Hypothalamus (tissue), 51 donors: ENCODE measurements at regions not wholly inside any gene's neighbourhood (a gene's known extent, or its start where the extent isn't known, plus 50 kb on each side); places are given as distances from the start of the nearest gene placed in this dataset.
A peak's percentile ranks its signal among the peaks of the same experiment; 100 is the strongest.

ENCODE experiments used
- DNase-seq, 51 donors: peaks; one replicate each; lab custom pipeline; 2025; lab: John Stamatoyannopoulos, UW

DNA sequence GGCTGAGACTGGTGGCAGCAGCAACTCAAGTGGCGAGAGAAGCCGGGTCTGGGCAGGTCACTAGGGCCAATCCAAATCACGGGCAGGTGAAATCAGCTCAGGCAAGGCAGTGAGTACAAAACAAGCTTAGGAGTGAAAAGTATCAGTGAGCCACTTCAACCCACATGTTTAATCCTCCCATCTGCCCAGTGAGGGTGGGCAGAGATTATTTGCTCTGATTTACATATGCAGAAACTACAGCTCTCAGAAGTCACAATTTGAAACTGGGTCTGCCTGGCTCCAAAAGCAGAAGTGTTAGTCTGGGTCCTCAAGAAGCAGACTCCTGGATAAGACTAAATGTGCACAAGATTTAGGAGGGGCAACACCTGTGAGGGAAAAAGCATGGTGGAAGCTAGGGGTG lies 173.7 kb upstream of the LRFN2 start:
- no peak for DNase-seq

DNA sequence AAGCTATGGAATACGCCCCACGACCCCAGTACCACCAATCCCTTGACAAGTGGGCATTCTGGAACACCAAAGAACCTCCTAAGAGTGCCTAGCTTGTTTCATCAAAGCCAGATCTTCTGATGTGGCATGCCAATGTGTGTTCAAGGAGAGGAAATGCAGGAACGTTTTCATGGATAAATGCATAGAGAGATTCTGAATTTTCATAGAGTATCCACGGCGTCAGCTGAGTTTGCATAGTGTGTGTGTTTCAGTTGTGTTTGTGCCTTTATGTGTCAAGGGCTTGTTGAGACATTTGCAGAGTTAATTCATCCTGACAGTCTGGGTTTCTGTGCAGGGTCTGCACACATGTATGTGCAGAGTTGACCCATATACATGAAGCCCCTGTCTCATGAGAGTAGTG lies 172.7 kb upstream of the LRFN2 start:
- no peak for DNase-seq

DNA sequence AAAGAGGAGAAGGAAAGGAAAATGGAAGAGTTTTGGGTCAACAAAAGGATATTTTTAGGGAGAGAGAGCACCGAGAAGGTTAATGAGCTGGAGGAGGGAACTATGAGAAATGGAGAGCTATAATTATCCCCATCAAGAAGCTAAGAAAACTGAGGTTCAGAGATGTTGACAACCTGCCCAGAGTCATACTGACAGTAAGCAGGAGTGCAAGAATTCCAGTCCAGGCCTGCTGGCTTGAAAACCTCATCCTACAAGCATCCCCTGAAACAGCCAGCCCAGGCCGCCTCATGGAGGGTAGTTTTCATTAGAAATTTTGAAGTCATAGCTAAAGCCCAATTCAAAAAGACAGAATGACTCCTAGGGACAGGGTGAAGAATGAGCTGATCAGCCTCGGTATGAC lies 172.1 kb upstream of the LRFN2 start:
- no peak for DNase-seq

DNA sequence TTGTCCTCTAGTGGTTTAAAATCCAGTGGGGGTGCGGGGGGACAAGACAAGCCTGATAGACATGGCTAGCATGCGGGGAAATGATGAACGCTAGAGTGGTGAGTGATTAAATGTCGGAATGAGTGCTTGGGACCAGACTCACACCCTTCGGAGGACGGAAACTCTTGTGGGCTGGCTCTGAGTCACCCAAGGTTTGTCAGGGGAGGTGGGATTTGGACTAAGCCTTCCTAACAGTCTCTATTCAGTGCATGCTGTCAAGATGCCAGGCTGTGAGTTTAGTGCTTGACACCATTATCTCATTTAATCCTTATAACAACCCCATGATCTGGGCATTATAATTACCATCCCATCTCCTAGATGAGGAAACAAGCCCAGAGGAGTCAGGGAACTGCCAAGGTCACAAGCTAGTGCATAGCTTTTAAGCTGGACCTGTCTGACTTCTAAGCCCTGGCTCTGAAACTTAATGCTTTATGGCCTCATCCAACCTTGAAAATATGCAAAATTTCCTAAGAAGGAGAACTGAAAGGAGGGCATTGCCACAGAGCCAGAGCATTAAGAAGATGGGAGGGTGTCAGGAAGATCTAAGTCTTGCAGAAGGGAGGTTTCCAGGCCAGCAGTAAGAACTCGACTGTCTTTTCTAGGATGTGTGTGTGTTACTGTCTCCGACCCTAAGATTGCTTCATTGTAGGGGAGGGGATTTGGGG lies 168.7 kb upstream of the LRFN2 start:
- no peak for DNase-seq

DNA sequence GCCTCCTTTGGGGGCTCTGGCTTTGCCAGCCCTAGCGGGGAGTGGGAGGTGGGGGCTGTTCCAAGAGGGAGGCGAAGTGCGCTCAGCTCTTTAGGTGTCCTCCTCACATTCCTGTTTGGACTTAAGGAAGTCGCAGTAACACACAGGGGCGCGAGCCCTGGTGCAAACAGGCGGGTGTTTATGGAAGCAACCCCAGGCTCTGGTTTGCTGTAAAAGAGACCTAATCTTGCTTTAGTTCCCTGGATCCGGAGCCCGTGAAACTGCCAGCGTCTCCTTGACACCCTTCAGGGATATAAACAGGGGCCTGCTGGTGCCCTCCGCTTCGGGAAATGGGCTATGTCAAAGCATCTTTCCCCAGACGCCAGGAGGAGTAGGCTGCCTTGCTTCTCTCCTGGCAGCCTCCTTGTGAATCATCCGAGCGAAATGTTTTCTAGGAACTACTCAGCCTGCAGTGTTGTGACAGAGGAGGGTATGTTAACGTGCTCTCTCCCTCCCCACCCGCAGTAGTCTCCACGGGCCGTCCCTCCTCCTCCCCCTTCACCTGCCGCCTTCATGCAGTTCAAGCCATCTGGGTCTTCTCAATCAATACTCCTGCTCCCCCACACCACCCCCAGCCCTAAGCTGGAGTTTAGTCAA lies 168.0 kb upstream of the LRFN2 start:
- DNase-seq = peak in 2 of 51 donors; percentile 7 to 44

DNA sequence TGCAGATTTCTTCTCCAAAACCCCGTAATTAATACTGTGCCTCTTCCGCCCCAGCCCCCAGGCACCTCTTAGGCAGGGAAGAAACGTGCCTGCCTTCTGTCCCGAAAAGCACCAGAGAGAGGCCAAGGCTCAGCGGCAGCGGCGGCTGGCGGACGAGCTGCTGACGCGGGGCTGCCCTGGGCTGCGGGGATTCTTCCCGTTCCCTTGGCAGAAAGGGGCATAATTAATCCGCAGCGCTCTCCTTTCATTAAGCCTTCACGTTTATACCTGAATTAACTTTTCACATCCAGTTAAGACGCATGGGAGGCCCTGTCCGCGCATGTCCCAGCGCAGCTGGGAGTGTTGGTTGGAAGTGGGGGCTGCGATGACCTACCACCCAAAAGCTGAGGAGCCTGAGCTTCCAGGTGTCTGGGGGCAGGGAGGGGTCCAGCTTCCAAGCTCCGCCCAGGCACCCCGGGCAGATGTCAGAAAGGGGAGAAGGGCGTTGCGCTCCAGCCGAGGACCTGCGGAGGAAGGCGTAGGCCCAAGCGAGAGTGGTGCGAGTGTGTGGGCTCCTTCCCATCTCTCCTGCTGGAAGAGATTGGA lies 167.4 kb upstream of the LRFN2 start:
- no peak for DNase-seq

DNA sequence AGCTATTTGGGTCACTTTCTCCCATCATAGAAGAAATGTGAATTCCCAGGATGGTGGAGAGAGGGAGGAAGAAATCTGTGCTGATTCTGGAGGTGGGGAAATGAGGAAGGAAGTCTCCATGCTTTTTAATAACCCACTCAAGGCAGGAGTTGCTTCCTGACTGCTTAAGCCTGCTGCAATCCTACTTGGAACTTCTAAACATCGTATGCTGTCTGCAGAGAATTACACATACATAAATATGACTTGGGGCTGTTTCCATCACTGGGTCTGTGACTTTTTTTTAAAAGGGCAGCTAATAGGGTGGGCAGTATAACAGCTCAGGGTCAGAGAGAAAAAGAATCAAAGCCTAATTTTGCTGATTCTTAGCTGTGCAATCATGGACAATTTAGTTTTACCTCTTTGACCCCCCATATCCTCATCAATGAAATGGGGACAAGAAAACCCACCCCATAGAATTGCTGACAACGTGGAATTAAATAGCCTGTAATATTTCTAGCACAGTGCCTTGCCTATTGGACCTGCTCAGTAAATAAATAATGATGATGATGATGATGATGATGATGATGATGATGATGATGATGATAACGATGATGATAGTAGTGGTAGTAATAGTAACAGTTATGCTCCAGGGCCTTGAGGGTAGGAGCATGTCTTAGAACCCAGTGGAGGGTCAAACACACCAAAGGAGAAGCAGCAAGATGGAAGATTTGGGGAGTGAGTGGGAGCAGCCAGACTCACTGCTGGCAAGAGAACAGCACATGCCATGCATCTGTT lies 166.7 kb upstream of the LRFN2 start:
- DNase-seq = no peak

DNA sequence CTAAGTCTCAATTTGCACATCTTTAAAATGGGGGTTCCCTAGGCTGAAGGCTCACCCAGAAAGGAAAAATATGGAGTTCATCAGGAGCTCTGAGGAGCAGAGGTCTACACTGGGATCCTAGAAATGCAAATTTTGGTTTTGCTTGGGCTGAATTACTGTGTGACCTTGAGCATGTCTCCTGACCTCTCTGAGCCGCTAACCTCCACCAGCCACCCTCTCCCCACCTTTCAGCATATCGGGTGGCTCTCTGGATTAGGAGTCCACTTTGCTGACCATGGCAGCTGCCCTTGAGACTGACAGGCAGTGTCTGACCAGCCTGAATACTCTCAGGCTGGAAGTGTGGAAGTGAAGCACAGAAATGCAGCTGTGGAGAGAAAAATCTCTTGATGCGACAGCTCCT lies 165.9 kb upstream of the LRFN2 start:
- DNase-seq = no peak

DNA sequence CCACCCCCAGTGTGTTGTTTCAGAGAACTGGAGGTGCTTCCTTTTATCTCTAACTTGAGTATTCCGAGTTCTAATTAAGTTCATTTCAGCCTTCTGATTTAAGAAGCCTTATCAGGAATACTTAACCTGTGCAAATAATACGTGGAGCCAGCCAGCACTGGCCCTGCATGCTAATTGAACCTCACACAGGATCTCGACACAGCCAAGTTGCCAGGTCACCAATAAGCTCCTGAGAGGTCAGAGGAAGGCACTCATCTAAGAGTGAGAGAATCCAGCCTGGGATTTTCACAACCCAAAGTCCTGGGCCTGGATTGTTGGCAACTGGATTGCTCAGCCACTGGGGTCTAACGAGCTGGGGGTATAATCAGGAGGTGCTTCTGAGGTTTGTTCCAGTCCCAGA lies 157.7 kb upstream of the LRFN2 start:
- DNase-seq = no peak

DNA sequence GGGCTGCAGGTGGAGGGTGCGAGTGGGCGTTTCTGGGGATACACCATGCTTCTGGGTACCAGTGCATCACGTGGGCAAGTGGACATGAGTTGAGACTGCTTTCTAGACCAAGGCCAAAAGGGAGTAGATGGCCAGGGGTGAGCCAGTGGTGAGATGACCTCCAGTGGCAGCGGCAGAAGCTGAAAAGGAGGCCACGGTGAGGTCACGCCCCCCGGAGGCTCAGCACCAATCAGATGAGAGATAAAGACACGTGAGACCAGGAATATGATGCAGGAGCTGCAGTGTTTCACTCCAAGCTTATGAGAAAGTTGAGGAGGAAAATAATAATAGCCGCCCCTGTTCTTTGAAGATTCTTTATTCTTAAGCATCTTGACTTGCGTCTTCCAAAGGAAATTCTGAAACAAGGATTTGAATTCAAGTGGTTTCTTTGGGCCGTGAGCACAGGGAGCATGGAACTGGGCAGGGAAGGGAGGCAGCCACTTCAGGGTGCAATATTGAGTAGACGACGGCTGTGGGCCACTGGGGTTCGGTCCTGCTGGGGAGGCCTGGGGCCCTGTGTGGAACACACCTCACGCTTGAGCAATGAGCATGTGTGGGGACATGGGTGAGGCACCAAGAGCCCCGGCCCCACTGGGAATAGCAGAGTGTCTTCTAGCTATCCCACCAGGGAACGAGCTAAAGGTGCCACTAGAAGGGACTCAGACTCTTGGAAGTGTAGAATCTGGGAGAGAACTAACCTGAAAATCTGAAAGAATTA lies 156.7 kb upstream of the LRFN2 start:
- no peak for DNase-seq

DNA sequence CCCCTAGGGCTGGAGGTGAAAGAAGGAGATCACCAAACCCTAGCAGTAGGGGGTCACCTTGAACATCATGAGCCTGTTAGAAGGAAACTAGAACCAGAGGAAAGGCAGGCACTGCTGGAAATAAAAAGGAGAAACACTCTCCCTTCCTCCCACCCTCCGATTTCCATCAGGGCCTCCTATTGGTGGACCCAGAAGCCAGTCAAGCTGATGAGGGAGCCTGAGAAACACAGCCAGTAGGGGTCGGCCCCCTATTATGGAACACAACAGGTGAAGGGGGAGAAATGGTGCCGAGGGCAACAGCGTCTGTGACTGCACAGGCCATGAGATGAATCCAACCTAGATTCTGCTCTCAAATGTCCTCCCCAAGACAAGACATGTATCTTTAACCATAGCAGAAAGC lies 156.1 kb upstream of the LRFN2 start:
- no peak for DNase-seq

DNA sequence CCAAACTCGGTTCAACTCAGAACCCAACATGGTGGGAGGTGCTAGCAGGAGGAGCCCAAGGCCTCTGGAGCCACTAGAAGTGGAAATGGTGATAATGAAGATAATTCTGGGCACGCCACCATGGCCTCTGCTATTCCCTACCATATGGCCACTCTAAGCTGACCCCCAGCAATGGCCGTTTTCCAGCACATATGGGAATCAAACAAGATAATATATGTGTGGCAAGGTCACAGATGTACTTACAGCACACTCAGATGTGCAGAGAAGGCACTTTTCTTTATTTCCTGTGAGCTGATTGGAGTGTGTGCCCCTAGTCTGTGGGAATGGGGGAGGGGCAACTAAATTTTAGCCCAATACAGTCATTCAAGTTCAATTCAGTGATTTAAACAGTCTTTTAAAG lies 153.4 kb upstream of the LRFN2 start:
- no peak for DNase-seq

DNA sequence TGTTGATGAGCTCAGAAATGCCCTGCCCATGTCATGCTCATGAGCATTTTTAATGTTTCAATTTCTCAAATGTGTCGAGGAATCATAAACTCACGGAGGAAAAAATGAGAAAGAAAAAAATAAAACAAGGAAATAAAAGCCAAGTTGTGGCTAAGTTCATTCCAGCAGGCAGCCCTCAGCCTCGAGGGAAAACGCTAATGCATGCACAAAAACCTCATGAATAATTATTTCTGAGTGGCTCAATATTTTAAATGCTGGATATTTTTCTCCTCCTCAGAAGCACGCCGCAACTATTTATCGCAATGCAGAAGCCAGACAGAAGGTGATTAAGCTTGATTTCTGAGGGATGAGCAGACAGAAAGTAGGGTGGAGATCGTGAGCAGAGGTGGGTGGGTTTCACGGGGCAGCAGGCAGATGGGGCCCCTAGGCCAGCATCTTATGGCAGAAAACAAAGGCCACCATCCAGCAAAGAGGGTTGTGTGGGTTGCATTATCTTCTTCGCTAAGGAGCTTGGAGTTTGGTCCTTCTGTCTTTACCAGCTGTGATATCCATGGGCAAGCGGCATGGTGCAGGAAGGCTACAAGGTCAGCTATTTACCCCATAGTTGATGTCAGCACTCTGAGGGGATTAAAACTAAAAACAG lies 151.5 kb upstream of the LRFN2 start:
- no peak for DNase-seq

DNA sequence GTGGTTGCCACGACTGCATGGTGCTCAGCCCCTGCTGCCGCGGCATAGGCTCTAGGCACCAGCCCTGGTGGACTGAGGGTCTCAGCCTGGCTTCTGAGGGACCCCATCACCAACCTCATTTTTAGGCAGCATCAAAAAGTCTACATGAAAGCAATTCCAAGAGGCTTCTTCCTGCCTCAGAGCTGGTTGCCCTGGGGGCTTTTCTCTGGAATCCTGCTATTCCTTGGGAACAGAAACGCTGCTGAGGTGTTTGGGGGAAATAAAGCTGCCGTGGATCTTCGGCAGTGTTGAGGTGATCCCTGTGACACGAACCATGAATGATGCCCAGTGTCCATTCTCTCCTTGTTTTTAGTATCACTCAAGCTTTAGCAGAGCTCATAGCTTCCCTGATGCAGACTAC lies 148.4 kb upstream of the LRFN2 start:
- DNase-seq = no peak

DNA sequence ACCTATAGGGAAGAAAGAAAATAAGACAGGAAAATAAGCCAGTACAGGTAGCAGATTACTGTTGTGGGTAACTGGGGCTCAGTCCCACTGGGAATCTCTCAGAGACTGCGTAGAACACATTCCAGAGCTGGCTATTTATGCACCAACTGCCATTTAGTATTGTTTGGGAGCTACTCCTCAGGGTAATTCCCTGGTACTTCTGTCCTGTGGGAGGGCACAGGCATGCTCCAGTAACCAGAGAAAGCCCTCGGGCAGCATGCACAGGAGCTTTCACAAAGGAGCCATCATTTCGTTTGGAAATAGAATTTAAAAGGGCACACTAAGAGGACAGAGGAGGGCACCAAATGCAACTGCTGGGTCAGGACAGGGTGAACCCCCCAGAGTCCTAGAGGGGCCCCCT lies 148.0 kb upstream of the LRFN2 start:
- no peak for DNase-seq

DNA sequence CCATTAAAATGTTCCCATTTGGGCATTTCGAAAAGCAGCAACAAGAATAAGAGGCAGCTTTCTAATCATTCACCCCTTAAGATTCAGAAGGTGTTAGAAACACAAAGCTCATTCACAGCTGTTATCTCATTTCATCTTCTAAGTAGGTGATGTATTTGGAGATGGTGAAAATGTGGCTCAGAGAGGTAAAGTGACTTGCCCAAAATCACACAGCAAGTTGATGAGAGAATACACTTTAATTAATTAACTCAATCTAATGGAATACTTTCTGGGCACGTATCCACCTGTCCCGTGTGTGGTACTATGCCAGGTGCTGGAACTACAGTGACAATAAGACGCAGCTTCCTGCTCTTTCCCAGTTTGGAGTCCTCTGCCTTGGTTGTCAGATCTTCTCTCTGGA lies 147.4 kb upstream of the LRFN2 start:
- no peak for DNase-seq

DNA sequence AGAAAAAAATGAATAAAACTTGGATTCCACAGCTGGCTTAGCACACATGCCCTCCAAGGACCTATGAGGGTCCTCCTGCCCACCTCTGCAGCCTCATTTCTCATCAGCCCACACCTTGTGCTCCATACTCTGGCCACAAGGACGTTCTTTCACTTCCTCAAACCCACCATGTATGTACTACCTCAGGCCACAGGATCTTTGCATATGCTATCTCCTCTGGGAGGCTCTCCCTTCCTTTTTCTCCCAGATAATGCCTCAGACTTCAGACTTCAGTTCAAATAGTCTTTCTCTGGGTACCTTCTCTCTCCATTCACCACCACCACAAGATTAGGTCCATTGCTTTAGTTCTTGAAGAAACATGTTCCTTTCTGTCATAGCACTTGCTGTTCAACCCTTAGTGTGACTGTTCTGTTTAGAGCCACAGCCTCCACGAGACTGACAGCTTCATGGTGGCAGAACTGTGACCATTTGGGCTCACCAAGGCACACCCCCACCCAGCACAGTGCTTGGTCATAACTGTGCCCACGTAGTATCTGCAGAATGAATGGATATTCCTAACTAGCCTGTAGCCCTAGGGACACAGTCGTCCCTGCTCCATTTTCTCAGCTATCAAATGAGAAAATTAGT lies 146.7 kb upstream of the LRFN2 start:
- DNase-seq = no peak

DNA sequence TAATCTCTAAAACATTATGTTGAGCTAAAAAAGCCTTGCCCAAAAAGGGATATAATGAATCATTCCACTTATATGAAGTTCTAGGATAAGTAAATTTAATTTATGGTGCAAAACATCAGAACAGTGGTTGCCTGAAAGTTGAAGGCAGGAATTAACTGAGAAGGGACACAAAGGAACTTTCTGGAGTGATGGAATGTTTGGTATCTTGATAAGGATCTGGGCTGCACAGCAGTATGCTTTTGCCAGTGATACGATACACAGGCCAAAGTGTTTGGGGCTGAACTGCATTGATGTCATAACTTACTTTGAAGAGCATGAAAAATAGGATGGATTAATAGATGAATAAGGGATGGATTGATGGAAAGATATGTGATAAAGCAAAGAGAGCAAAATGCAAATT lies 146.1 kb upstream of the LRFN2 start:
- no peak for DNase-seq

DNA sequence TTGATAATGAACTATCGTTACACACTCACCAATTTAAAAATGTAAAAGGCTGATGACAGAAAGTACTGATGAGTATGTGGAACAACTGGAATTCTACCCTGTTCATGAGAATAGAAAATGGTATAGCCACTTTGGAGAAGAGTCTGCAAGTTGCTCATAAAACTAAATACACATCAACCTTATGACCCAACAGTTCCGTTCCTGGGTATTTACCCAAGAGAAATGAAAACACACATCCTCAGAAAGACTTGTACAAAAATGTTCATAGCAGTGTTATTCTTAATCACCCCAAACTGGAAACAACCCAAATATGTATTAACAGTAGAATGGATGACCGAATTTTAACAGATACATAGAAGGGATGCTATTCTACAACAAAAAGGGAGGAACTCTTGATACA lies 145.7 kb upstream of the LRFN2 start:
- no peak for DNase-seq

DNA sequence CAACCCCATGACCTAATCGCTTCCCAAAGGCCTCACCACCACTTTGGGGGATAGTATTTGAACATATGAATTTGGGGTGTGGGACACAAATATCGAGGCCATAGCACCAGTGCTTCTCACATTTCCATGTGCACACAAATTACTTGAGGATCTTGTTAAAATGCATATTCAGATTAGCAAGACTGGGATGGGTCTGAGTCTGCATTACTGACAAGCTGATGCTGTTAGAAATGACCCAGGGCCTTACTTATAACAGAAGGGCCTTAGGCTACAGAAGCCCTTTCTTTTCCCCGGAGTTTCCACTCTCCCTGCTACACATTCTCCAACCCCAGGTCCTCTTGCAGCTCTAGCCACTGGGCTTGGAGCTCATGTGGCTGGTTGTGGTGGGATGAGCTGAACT lies 141.5 kb upstream of the LRFN2 start:
- no peak for DNase-seq
